ENCODE measurements at regions not wholly inside any gene's neighbourhood (a gene's known extent, or its start where the extent isn't known, plus 50 kb on each side); places are given as distances from the start of the nearest gene placed in this dataset.
"Not testable (repeated sequence)": the region's sequence is repeated elsewhere in the genome, so short reads cannot be mapped to it uniquely, and the experiment has no call there.

DNA sequence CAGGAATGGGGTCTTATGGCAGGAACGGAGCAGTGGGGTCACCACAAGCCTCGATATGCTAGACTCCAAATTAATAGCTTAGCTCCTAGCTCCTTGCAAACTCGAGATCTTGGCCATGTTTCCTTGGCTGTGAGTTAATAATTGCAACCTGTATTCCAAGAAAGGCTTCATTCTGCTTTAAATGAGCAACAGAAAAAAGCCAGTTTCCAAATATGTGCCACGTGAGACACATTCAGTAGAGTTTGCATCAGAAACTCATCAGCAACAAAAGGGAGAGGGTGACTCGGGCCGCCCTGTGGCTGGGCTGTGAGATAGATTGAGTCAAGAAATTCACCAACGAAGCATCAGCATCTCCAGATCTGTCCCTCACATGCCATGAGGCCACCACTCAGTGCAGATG is 112.0 kb downstream of the NPTX2 start:
- DNase-seq: no peak

DNA sequence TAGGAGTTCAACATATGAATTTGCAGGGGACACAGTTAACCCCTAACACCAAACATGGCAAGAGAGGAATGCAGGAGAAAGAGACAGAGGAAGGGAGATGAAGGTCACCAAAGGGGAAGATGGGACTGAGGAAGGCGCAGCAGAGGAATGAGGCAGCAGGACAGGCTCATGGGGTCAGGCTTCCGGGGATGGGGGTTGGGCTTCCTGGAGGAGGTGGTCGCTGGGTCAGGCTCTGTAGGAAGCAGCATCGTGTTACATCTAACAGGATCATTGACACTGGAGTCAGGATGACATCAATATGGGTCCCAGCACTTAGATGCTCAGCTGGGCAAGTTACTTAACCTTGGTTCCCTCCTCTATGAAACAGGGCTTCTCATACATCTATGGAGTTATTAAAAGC is 113.2 kb downstream of the NPTX2 start:
- DNase-seq: no peak

DNA sequence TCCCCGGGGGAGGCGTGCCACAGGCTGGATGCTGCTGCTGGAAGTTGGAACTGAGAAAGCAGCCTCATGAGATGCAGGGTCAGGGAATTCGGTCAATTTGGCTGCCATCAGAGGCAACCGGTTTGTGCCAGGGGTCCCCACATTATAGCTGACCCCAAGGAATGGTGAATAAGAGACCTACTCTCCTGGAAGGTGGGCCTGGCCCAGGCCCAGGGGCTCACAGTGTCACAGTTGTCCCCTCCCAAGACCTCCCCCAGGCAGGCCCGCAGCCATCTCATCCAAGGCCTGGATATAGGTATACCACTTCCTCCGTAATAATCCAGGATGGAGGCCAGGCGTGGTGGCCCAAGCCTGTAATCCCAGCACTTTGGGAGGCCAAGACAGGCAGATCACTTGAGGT is 114.6 kb downstream of the NPTX2 start:
- DNase-seq: no peak

DNA sequence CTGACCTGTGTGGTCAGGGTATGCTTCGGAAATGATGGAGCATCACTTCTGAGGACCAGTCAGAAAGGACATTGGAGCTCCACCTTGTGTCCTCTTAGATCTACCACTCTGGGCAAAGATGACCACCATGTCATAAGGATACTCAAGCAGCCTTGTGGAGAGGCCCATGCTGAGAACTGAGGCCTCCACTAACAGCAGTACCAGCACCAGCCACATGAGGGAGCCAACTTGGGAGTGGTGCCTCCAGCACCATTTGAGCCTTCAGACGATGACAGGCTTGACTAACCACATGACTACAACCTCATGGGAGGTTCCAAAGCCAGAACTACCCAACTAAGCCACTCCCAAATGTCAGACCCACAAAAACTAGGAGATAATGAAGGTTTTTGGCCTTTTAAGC is 116.0 kb downstream of the NPTX2 start:
- DNase-seq: peak; percentile 13

DNA sequence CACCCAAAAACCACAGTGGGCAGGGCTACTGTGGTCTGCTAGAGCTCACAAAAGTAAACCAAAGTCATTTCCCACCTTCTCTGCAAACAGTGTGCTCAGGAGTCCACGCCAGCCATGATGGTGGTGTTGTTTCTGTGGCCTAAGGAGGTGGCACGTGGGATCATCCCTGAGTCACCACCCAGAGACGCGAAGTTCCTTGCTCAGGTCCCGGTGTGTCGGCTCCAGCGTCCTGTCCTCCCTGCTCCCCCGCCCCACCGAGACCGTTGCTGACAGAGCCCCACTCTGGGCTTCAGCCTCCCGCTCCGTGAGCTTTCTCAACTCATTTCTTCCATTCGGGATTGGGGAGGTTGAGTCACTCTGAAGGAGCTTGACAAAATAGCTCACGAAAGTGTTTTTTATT is 118.7 kb downstream of the NPTX2 start:
- DNase-seq: no peak

DNA sequence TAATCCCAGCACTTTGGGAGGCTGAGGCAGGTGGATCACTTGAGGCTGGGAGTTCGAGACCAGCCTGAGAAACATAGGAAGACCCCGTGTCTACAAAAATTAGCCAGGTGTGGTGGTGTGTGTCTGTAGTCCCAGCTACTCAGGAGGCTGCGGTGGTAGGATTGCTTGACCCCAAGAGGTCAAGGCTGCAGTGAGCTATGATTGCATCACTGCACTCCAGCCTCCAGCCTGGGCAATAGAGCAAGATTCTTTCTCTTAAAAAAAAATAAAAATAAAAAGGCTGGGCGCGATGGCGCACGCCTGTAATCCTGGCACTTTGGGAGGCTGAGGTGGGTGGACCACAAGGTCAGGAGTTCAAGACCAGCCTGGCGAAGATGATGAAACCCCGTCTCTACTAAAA is 119.4 kb downstream of the NPTX2 start:
- not testable (repeated sequence) for DNase-seq

DNA sequence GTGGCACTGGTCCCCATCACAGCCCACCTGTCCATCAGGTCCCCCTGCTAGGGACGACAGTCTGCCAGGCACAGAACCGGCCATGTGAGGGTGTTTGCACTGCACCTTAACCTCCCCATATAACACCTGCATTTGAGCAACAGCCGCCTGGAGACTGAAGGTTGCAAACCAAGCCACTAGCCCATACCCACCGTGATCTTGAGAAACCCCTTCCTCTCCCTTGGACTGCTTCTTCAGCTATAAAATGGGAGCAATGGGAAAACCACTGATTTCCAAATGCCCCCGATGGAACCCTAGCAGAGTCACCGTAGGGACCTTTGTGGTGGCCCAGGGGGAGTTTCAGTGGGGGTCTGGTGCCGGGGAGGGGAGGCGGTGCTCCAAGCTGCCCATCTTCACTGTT is 120.1 kb downstream of the NPTX2 start:
- DNase-seq: no peak

DNA sequence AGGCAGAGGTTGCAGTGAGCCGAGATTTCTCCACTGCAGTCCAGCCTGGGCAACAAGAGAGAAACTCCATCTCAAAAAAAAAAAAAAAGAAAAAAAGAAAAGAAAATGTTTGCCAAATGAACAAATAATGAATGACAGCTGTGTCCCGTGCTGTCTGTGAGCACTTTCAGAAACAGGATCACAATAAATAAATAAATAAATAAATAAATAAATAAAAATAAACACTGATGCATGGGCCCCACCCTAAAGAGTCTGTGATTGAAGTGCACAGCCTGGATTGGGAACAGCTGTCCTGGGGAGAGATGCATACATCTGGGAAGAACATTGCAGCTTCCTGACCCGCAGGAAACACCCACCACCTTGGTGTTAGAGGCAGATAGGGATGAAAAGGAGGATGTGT is 123.6 kb downstream of the NPTX2 start:
- DNase-seq: no peak

DNA sequence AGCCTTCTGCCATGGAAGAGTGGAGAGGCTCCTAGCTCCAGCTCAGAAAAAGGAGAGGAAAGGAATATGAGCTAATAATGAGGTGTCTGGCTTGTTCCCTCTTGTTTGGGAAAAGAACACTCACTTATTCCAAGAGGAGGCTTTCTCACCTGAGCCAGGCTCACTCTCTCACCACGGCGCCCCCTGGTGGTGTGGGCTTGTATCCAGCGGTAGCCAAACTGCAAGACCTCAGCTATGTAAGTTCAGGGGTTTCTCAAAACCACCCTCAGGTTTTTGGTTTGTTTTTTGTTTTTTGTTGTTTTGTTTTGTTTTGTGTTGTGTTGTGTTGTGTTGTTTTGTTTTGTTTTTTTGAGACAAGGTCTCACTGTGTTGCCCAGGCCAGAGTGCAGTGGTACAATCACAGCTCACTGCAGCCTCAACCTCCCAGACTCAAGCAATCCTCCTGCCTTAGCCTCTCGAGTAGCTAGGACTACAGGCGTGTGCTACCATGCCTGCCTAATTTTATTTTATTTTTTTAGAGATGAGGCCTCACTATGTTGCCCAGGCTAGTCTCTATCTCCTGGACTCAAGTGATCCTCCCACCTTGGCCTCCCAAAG is 124.0 kb downstream of the TMEM130 start:
- peak; percentile 54 for DNase-seq

DNA sequence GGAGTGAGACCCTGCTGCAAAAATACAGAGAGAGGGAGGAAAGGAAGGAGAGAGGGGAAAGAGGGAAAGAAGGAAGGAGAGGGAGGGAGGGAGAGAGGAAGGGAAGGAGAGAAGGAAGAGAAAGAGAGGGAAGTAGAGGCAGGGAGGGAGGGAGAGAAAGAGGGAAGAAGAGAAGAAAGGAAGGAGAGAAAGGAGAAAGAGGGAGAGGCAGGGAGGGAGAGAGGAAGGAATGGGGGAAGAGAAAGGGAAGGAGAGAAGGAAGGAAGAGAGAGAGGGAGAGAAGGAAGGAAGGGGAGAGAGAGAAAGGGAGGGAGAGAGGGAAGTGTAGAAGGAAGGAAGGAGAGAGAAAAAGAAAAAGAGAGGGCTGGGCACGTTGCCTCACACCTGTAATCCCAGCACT is 121.7 kb downstream of the TMEM130 start:
- DNase-seq: no peak

DNA sequence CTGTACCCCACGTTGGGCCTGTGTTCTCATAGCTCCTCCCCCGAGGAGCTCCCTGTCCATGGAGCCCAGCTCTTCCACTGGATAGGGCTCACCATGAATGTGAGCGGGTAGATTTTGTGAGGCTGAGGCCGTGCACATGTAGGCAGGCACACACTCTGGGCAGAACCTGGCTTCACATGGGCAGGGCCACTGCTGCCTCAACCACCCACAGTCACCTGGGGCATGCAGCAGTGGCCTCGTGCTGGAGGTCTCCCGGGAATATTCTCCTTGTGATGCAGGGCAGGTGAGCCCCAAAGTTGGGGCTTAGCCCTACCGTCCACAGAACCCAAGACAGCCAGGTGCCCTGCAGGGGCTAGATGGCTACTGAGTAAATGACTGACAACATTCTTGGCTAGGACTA is 116.6 kb downstream of the TMEM130 start:
- DNase-seq: no peak

DNA sequence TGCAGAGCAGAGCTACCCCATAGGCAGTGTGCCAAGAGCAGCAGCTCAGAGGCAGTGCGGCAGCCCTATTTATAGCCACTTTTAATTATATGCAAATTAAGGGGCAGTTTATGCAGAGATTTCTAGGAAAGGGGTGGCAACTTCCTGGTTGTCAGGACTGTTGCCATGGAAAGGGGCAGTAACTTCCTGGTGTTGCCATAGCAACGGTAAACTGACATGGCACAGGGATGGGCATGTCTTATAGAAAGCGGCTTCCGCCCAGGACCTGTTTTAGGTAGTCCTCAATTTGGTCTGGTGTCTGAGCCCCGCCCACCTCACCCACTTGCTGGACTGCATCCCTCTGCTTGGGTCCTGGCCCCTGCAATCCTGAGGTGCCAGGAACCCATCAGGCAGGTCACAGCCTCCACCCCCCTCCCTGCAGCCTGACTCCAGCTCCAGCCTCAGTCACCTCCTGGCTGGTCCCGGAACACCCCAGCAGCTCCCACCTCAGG is 115.8 kb downstream of the TMEM130 start:
- DNase-seq: no peak

DNA sequence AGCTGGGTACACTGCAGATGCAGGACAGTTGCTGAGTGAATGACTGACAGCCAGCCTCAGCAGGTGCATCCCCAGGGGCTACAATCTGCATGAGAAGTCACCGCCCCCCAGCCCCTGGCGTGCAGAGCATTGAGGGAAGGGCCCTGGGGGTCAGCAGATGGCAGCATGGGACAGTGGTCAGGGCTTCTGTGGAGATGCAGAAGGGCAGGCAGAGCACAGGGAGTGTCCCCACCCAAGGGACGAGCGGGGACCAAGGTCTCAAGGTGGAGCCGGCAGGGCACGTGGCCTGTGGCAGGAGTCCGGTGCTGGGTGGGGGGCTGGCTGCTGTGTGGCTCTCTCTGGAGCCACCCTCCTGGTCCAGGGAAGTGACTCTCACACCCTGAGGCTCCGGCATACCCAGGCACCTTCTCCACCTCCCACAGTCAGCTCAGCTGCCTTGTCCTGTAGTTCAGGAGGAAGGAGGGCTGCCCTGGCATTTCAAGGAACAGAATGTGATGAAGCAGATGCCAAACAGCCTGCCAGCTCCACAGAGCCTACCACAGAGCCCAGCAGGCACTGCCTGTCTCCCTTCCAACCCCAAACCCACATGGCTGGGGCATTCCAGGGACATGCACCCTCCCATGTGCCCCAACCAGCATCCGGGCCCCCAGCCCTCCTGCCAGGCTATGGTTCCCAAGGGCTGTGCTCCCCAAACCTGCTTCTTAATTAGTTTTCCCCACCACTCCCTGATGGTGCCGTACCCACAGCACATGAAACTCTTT is 114.5 kb downstream of the TMEM130 start:
- DNase-seq: no peak

DNA sequence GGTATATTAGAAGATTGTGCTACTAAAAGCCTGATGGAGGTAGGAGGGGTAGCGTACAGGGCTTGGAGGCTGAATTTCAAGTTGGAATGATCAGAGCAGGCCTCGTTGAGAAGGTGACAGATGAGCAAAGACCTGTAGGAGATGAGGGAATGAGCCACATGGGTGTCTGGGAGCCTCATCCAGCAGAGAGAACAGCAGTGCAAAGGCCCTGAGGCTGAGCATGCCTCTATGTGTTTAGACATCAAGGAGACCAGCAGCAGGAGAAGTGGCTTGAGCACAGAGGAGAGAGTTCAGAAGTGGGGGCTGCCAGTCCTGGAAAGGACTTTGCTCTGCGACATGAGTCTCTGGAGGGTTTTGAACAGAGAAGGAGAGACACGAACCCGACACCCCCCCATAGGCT is 111.7 kb downstream of the TMEM130 start:
- no peak for DNase-seq

DNA sequence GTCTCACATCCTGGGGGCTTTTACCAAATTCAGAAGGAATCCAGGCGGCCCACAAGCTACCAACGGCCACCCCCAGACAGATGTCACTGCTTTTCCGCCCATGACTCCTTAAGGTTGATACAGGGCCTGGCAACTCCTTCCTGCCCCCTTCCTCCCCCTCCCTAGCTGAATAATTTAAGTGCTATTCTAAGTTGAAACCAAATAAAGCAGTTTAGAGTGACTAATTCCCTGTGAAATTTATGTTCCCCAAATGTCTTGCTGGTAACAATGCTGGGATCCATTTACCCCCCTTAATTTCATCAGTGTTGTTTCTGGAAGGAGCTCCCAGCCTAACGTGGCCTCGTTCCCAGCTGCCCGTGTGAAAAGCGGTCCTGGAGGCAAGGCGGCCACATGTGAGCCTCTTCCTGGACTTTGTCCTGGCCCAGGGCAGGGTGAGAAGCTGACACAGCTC is 109.6 kb downstream of the TMEM130 start:
- no peak for DNase-seq

DNA sequence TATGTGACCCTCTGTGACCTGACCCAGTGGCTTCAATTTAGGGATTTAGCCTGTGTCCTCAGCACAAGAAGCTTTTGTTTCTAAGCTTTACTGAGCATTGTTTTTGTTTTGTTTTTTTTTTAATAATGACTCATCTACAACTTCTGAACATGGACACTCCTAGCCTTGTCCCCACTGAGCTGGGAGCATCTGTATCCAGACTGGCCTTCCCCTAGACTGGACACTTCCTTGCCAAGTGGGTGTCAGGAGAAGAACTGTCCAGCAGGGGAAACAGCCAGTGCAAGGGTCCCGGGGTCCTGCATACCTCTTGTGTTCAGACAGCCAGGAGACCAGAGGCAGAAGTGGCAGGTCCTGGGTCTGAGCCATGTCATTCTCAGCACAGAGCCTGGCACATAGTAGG is 108.6 kb downstream of the TMEM130 start:
- no peak for DNase-seq

DNA sequence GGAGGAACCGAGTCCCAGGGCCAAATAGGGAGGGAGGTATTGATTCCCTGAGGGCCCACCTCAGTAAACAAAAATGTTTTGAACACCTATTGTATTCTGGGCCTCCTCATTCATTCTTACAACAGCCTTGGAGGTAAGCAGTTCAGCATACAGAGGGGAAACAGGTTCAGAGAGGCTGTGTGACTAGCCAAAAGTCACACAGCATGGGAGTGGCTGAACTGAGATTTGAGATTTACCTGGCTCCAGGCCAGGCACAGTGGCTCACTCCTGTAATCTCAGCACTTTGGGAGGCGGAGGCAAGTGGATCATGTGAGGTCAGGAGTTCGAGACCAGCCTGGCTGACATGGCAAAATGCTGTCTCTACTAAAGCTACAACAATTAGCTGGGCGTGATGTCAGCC is 107.2 kb downstream of the TMEM130 start:
- DNase-seq: no peak

DNA sequence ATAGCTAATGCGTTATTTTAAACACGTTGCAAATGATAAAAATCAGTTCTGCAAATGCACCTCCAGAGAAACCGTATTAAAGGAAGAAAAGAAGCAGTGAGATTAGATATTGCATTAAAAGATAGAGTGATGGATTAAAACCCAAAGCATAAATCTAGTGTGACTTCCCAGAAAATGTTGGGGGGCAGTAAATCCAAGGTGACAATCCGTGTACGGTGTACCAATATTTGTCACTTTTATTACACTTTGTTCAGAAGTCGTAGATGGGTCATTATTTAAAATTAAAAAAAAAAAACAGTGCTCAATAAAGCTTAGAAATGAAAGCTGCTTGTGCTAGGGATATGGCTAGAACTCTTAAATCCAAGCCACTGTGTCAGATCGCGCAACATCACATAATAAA is 106.4 kb downstream of the TMEM130 start:
- DNase-seq: no peak

DNA sequence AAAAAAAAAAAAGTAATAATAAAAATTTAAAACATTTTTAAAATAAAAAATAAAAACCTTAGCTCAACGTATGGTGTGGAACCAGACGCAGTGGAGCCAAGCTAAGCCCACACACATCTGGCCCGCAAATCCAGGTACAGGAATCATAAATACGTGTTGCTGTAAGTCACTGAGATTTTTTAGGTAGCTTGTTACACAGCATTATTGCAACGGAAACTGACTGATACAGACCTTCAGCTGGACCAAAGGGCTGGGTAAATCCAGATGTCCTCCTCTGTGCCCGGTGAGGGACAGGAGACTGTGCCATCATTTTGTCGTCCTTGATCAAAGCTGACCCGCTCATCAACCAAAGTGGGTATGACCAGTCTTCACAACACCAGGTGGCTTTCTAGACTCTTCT is 104.9 kb downstream of the TMEM130 start:
- no peak for DNase-seq

DNA sequence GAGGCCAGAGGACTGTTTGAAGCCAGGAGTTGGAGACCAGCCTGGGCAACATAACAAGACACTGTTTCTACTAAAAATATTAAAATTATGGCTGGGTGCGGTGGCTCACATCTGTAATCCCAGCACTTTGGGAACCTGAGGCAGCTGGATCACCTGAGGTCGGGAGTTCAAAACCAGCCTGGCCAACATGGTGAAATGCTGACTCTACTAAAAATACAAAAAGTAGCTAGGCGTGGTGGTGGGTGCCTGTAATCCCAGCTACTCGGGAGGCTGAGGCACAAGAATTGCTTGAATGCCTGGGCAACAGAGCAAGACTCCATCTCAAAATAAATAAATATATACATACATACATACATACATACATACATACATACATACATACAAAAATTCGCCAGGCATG is 99.7 kb downstream of the TMEM130 start:
- not testable (repeated sequence) for DNase-seq

DNA sequence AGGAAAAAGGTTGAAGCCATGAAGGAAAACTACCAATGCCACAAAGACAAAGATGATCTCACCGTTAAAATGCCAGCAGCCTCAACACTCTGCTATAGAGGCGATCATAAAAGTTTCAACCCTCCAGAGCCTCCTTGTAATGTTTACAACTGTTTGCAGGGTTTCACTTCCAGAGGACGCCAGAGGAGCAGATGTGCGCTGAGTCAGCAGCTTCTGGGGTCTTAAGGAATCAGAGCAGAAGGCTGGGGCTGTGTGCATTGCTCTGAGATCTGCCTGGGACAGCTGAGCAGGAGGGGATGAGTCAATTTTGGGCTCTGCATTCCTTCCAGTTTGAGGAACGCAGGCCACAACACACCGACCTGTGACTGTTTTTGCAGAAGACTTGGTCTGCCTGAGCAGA is 98.3 kb downstream of the TMEM130 start:
- DNase-seq: no peak

DNA sequence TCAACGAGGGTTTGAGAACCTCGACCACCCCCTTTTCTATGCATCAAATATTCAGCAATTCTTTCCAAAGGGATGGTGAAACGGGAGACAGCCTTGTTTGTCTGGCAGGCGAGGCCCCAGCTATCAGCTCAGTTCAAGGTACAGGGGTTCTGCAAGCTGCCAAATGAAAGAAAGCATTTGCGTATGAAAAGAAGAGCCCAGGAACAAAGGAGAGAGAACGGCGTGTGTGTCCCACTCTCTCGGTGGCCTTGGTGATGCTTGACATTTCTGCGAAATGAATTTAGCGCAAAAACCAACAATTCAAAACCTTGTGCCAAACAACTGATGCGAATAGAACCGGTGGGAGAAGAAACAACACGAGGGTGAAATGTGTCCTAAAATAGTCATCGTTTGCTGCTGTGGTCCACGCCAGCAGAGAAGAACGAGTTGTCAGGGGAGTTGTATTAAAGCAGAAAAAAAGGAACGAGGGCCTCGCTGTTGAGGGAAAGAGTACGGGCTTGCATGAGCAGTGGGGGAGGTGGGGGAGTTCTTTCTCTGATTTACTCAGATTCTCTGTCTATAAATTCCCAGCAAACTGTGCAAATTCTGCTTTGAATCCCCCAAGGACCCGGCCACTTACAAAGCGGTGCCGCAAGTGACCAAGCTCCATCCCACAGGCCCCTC is 97.7 kb downstream of the TMEM130 start:
- DNase-seq: no peak

DNA sequence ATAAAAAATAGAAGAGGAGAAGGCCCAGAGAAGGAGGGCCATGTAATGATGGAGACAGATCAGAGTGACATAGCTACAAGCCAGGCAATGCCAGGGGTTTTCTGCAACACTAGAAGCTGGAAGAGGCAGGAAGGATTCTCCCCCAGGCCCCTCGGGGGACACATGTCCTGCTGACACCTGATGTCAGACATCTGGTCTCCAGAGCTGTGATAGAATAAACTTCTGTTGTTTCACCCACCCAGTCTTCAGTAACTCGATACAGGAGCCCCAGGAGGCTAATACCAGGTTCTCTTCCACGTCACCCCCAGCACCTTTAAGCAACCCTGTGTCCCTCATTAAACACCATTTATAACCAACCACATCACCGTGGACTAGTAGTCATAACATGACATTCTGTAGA is 94.9 kb downstream of the TMEM130 start:
- no peak for DNase-seq

DNA sequence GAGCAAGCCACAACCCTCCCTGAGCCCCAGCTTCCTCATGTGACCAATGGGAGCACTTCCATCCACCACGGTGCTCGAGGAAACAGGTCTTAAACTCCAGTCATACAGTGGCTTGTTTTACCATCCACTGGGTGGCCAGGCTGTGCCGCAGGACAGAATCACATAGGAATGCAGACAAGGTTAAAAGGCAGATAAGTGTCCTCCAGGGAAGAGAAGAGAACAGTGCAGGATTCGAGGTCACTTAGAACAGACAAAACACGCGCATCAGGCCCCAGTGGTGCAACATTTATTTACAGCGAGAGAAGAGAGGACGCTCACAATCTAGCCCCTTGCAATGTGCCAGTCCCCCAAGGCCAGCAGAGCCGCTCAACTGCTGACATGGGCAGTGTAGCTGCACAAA is 92.8 kb downstream of the TMEM130 start:
- DNase-seq: no peak

All from NCI-H146 (cell line).